H9 (cell line): ENCODE measurements at regions not wholly inside any gene's neighbourhood (a gene's known extent, or its start where the extent isn't known, plus 50 kb on each side); places are given as distances from the start of the nearest gene placed in this dataset.

ENCODE experiments used
- DNase-seq: peaks from one replicate; pipeline ENCODE4 v3.0.0-alpha.2; 2017
- H2AFZ ChIP-seq: one replicate; pipeline ENCODE4 v1.6.1; 2013; ENCODE audit warnings: mild to moderate bottlenecking, low read length, control low read depth, moderate library complexity
- H2AK5ac ChIP-seq: 2 replicates; pipeline ENCODE4 v1.6.1; 2013; ENCODE audit warnings: low read length, control low read depth, mixed read lengths; ENCODE audit not compliant: insufficient read length
- H2BK120ac ChIP-seq: one replicate; pipeline ENCODE4 v1.6.1; 2013; ENCODE audit warnings: low read depth, mild to moderate bottlenecking, low read length, control low read depth, inconsistent platforms; ENCODE audit not compliant: poor library complexity, severe bottlenecking
- H2BK12ac ChIP-seq: 2 replicates; pipeline ENCODE4 v1.6.1; 2013; ENCODE audit warnings: low read length, control low read depth, mixed read lengths, low read depth; ENCODE audit not compliant: insufficient read length
- H2BK15ac ChIP-seq: 2 replicates; pipeline ENCODE4 v1.6.1; 2013; ENCODE audit warnings: low read depth, low read length, control low read depth
- H2BK20ac ChIP-seq: one replicate; pipeline ENCODE4 v1.6.1; 2013; ENCODE audit warnings: low read depth, mild to moderate bottlenecking, low read length, control low read depth, inconsistent platforms; ENCODE audit not compliant: poor library complexity, severe bottlenecking
- H2BK5ac ChIP-seq: 2 replicates; pipeline ENCODE4 v1.6.1; 2013; ENCODE audit warnings: low read length, control low read depth, mixed read lengths; ENCODE audit not compliant: insufficient read length
- H3K14ac ChIP-seq: 2 replicates; pipeline ENCODE4 v1.6.1; 2013; ENCODE audit warnings: low read length, control low read depth; ENCODE audit not compliant: insufficient read depth
- H3K18ac ChIP-seq: 2 replicates; pipeline ENCODE4 v1.6.1; 2013; ENCODE audit warnings: low read depth, mild to moderate bottlenecking, mixed read lengths, low read length, control low read depth; ENCODE audit not compliant: insufficient read length
- H3K23ac ChIP-seq: 2 replicates; pipeline ENCODE4 v1.6.1; 2013; ENCODE audit warnings: low read length, control low read depth, mixed read lengths, low read depth; ENCODE audit not compliant: insufficient read length
- H3K23me2 ChIP-seq: 2 replicates; pipeline ENCODE4 v1.6.1; 2013; ENCODE audit warnings: low read depth, mild to moderate bottlenecking, mixed read lengths, low read length, control low read depth; ENCODE audit not compliant: insufficient read length, poor library complexity, severe bottlenecking
- H3K27ac ChIP-seq: 2 replicates; pipeline ENCODE4 v1.5.1; 2013; ENCODE audit warnings: low read length, control low read depth, mixed read lengths, low read depth; ENCODE audit not compliant: insufficient read length
- H3K27me3 ChIP-seq: 2 replicates; pipeline ENCODE4 v1.6.1; 2013; ENCODE audit warnings: low read length, control low read depth, inconsistent platforms; ENCODE audit not compliant: insufficient read depth
- H3K4ac ChIP-seq: 2 replicates; pipeline ENCODE4 v1.6.1; 2013; ENCODE audit warnings: low read depth, mild to moderate bottlenecking, control low read depth, inconsistent platforms, low read length, moderate library complexity
- H3K4me1 ChIP-seq: 2 replicates; pipeline ENCODE4 v1.6.1; 2013; ENCODE audit warnings: low read length, control low read depth, inconsistent platforms; ENCODE audit not compliant: insufficient read depth
- H3K4me2 ChIP-seq: 2 replicates; pipeline ENCODE4 v1.6.1; 2013; ENCODE audit warnings: low read length, control low read depth, mixed read lengths; ENCODE audit not compliant: insufficient read length, insufficient read depth
- H3K56ac ChIP-seq: 2 replicates; pipeline ENCODE4 v1.6.1; 2013; ENCODE audit warnings: low read depth, mild to moderate bottlenecking, mixed read lengths, low read length, control low read depth; ENCODE audit not compliant: insufficient read length
- H3K79me1 ChIP-seq: 2 replicates; pipeline ENCODE4 v1.6.1; 2013; ENCODE audit warnings: low read depth, mild to moderate bottlenecking, moderate library complexity, low read length, control low read depth, inconsistent platforms; ENCODE audit not compliant: insufficient read depth, poor library complexity, severe bottlenecking
- H3K79me2 ChIP-seq: 2 replicates; pipeline ENCODE4 v1.6.1; 2013; ENCODE audit warnings: low read length, control low read depth, inconsistent platforms; ENCODE audit not compliant: insufficient read depth
- H3K9ac ChIP-seq: 2 replicates; pipeline ENCODE4 v1.6.1; 2013; ENCODE audit warnings: low read length, control low read depth, mixed read lengths; ENCODE audit not compliant: insufficient read length; ENCODE audit errors: extremely low read depth
- H3K9me3 ChIP-seq: one replicate; pipeline ENCODE4 v1.6.1; 2013; ENCODE audit warnings: low read depth, low read length, inconsistent platforms; ENCODE audit not compliant: control insufficient read depth
- H3T11ph ChIP-seq: one replicate; pipeline ENCODE4 v1.6.1; 2013; ENCODE audit warnings: mild to moderate bottlenecking, low read length, control low read depth, inconsistent platforms
- H4K20me1 ChIP-seq: one replicate; pipeline ENCODE4 v1.6.1; 2013; ENCODE audit not compliant: control insufficient read depth, insufficient read length, insufficient read depth
- H4K5ac ChIP-seq: 2 replicates; pipeline ENCODE4 v1.6.1; 2013; ENCODE audit warnings: low read depth, mild to moderate bottlenecking, mixed read lengths, low read length, control low read depth; ENCODE audit not compliant: insufficient read length
- H4K8ac ChIP-seq: replicated peaks from 2 replicates; pipeline ENCODE4 v1.6.1; 2013; ENCODE audit warnings: low read length, control low read depth, mixed read lengths, low read depth; ENCODE audit not compliant: insufficient read length
- H4K91ac ChIP-seq: 2 replicates; pipeline ENCODE4 v1.6.1; 2013; ENCODE audit warnings: low read depth, mild to moderate bottlenecking, moderate library complexity, mixed read lengths, low read length, control low read depth; ENCODE audit not compliant: insufficient read length
- H3K27ac Mint-ChIP-seq, 3 experiments: 2 replicates in 2 of 3; 3 replicates in 1 of 3; pipeline ENCODE4 v1.8.0; 2020 to 2021; ENCODE audit warnings: mixed read lengths in 3 of 3, mild to moderate bottlenecking in 1 of 3, moderate library complexity in 1 of 3
- H3K27me3 Mint-ChIP-seq: 2 replicates; pipeline ENCODE4 v1.8.0; 2021; ENCODE audit warnings: low read depth, mild to moderate bottlenecking, moderate library complexity, mixed read lengths
- H3K36me3 Mint-ChIP-seq, 3 experiments: 2 replicates in 2 of 3; 3 replicates in 1 of 3; pipeline ENCODE4 v1.8.0; 2020 to 2021; ENCODE audit warnings: low read depth in 3 of 3, mixed read lengths in 3 of 3; ENCODE audit not compliant: insufficient read depth in 1 of 3
- H3K4me1 Mint-ChIP-seq, 2 experiments: 2 replicates each; pipeline ENCODE4 v1.8.0; 2020; ENCODE audit warnings: mixed read lengths in 2 of 2
- H3K4me3 Mint-ChIP-seq, 2 experiments: 2 replicates in 1 of 2; 3 replicates in 1 of 2; pipeline ENCODE4 v1.8.0; 2020 to 2021; ENCODE audit warnings: mild to moderate bottlenecking in 2 of 2, mixed read lengths in 2 of 2, moderate library complexity in 1 of 2
- H3K9me3 Mint-ChIP-seq, 2 experiments: 2 replicates in 1 of 2; 3 replicates in 1 of 2; pipeline ENCODE4 v1.8.0; 2020; ENCODE audit warnings: mild to moderate bottlenecking in 2 of 2, mixed read lengths in 2 of 2, moderate library complexity in 1 of 2
- WGBS: extraction: QIAGEN DNeasy Blood & Tissue Kit; methylation state at CpG from one replicate; pipeline ENCODE4 v1.1.7; 2013; ENCODE audit warnings: missing lambda C conversion rate, low lambda C conversion rate, mixed read lengths; ENCODE audit not compliant: insufficient read length; ENCODE audit errors: extremely low coverage; 5-methylcytosine and 5-hydroxymethylcytosine counted together
- TF ChIP-seq, protein P1 (sequence below): fragments of 200-600 bp; sonication (generic); conservative IDR thresholded peaks from 3 replicates; pipeline ENCODE4 v1.8.0; 2021; ENCODE audit warnings: antibody characterized with exemption, mild to moderate bottlenecking

DNA sequence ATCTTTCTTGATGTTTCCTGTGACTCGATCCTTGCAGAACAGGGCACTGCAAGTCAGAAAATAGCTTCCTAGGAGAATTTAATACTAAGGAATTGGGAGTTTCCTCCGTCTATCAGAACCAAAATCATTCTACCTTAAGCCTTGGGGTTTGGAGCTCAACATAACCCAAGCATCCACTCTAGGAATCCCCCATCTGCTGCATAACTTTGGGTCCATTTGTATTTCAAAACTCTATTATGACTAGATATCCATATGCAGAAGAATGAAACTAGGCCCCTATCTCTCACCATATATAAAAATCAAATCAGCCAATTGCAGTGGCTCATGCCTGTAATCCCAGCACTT, 61.7 kb upstream of the AKAP13 start:
- Mint-ChIP-seq H3K4me1 (0 out of 4 replicates have a peak, but pooled peaks cover 0 to 2% of the 10 kb centered on the region in 2 experiments), H3K36me3 (no peaks in the 10 kb centered on the region; a peak in 1 of 7 replicates), H3K9me3 (peaks cover 7% of the 10 kb centered on the region in 2 experiments; a peak in 4 of 5 replicates), H3K27ac (no peak overlapping the region), H3K27me3 (no peaks in the 10 kb centered on the region), H3K4me3 (no peak overlapping the region)
- Histone ChIP-seq H2BK5ac (no peak overlapping the region), H3K23ac (no peak overlapping the region), H3K4ac (no peak overlapping the region), H3K56ac (no peak overlapping the region), H3K27me3 (no peaks in the 10 kb centered on the region), H3K27ac (no peak overlapping the region), H3T11ph (no peak overlapping the region), H2BK20ac (no peak overlapping the region), H2BK120ac (no peak overlapping the region), H2BK15ac (no peak overlapping the region), H2AFZ (no peak overlapping the region), H3K4me2 (no peak overlapping the region), H4K8ac (no peak overlapping the region), H3K9ac (no peak overlapping the region), H3K18ac (no peak overlapping the region), H3K79me1 (no peaks in the 10 kb centered on the region), H3K4me1 (no peaks in the 10 kb centered on the region), H3K9me3 (no peaks in the 10 kb centered on the region), H2AK5ac (no peak overlapping the region), H2BK12ac (no peak overlapping the region), H4K91ac (no peak overlapping the region), H3K23me2 (no peaks in the 10 kb centered on the region), H3K14ac (no peak overlapping the region), H4K5ac (no peak overlapping the region), H4K20me1 (no peaks in the 10 kb centered on the region), H3K79me2 (no peaks in the 10 kb centered on the region)
- TF ChIP-seq, protein P1, sequence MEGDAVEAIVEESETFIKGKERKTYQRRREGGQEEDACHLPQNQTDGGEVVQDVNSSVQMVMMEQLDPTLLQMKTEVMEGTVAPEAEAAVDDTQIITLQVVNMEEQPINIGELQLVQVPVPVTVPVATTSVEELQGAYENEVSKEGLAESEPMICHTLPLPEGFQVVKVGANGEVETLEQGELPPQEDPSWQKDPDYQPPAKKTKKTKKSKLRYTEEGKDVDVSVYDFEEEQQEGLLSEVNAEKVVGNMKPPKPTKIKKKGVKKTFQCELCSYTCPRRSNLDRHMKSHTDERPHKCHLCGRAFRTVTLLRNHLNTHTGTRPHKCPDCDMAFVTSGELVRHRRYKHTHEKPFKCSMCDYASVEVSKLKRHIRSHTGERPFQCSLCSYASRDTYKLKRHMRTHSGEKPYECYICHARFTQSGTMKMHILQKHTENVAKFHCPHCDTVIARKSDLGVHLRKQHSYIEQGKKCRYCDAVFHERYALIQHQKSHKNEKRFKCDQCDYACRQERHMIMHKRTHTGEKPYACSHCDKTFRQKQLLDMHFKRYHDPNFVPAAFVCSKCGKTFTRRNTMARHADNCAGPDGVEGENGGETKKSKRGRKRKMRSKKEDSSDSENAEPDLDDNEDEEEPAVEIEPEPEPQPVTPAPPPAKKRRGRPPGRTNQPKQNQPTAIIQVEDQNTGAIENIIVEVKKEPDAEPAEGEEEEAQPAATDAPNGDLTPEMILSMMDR: no peak
- no peak for DNase-seq
- no CpG with 5 or more reads among the region's 2 CpGs for WGBS
